ENCODE measurements at regions not wholly inside any gene's neighbourhood (a gene's known extent, or its start where the extent isn't known, plus 50 kb on each side); places are given as distances from the start of the nearest gene placed in this dataset.

DNA sequence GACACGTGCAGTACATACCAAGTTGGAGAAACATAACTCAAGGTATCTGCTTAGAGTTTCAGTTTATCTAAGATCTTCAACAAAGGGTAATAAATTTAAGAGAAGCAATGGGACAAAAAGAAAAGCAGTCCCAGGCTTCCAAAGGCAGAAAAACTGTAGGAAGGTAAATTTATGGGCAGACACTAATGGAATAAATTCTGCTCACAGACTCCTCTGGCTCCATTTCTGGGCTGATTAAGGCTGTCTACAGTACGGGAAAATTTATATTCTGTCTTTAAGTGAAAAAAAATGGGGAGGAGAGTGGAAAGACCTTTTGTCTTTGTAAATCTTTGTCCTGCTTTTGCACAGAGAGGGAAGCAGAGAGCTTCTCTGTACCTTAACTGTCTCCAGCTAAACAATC is 587.5 kb upstream of the IGFBP3 start:
- H4K20me1 ChIP-seq (replicated peaks in 1 of 2; ENCODE audit: control insufficient read depth in 1 of 2, insufficient read depth in 2 of 2, low read length in 2 of 2), result no peaks in the 10 kb centered on the region
- no peaks in the 10 kb centered on the region for H3K4me1 ChIP-seq (replicated peaks in 1 of 4; ENCODE audit: control insufficient read depth in 3 of 4, insufficient read depth in 4 of 4, low read length in 3 of 4)
- DNase-seq (ENCODE audit: low read depth in 1 of 2, low spot score in 2 of 2), result no peak
- H3K27ac ChIP-seq (ENCODE audit: low read depth, low read length), result no peak overlapping the region
- H3K36me3 ChIP-seq (ENCODE audit: control insufficient read depth in 2 of 4, insufficient read depth in 4 of 4, low read length in 3 of 4), result no peaks in the 10 kb centered on the region
- no peak overlapping the region for H3K14ac ChIP-seq (ENCODE audit: insufficient read length)
- H3K23me2 ChIP-seq (ENCODE audit: low read depth, low read length), result no peaks in the 10 kb centered on the region; the same call in 1 of the 2 replicates
- H3K56ac ChIP-seq (replicated peaks; ENCODE audit: insufficient read length, low read depth, low read length), result no peak overlapping the region
- H2AK5ac ChIP-seq (ENCODE audit: low read depth, low read length), result no peak overlapping the region
- no peak for FAIRE-seq
- no peaks in the 10 kb centered on the region for H3K9me3 ChIP-seq (ENCODE audit: insufficient read depth in 2 of 2, low read depth in 1 of 2, low read length in 1 of 2)
- TF ChIP-seq TBP (IDR thresholded peaks at IDR 0.05; ENCODE audit: low read depth, low read length) (no peak), YY1 (IDR thresholded peaks at IDR 0.05; ENCODE audit: low read depth, low read length) (no peak), HDAC6 (IDR thresholded peaks at IDR 0.05; ENCODE audit: low read depth, low read length) (no peak), KDM5A (IDR thresholded peaks at IDR 0.05; ENCODE audit: low read length) (no peak), SIRT6 (IDR thresholded peaks at IDR 0.05; ENCODE audit: low read length) (no peak), SIX5 (IDR thresholded peaks at IDR 0.05; ENCODE audit: low read depth, low read length) (no peak), ZNF274 (IDR thresholded peaks at IDR 0.05; ENCODE audit: borderline replicate concordance, extremely low read depth, low read length) (no peak)
- ChIA-PET POLR2A (ENCODE audit: partially characterized antibody) (no interaction called here), CTCF (ENCODE audit: partially characterized antibody) (no interaction called here)
- no peak overlapping the region for H2BK12ac ChIP-seq (ENCODE audit: low read depth, low read length)
- H3K18ac ChIP-seq (ENCODE audit: extremely low read depth, low read length), result no peak overlapping the region
- H2BK5ac ChIP-seq (ENCODE audit: low read depth, low read length), result no peak overlapping the region
- H2BK120ac ChIP-seq (replicated peaks; ENCODE audit: low read depth, low read length), result no peak overlapping the region
- 79% methylated on average over 2 of the region's 2 CpGs; no CpG with 5 or more reads in 1 of the 2 experiments for WGBS, 2 experiments (ENCODE audit: extremely low coverage in 1 of 2, insufficient coverage in 1 of 2, insufficient read length in 1 of 2, insufficient replicate concordance in 2 of 2, low coverage in 1 of 2, low lambda C conversion rate in 2 of 2, missing lambda C conversion rate in 1 of 2)
- no peak overlapping the region for H3K9ac ChIP-seq (replicated peaks in 1 of 4; ENCODE audit: extremely low read depth in 1 of 4, low read depth in 3 of 4, low read length in 3 of 4)
- H4K8ac ChIP-seq (ENCODE audit: extremely low read depth, insufficient read depth, low read length), result no peak overlapping the region
- H3K4me2 ChIP-seq (ENCODE audit: insufficient read depth in 1 of 2, low read depth in 2 of 2, low read length in 2 of 2), result no peak overlapping the region
- H3K23ac ChIP-seq (ENCODE audit: insufficient read length), result no peak overlapping the region
- no peak overlapping the region for H2BK20ac ChIP-seq (ENCODE audit: low read length)
- H3K27me3 ChIP-seq (replicated peaks in 1 of 4; ENCODE audit: control insufficient read depth in 3 of 4, extremely low read depth in 1 of 4, insufficient read depth in 3 of 4, low read length in 3 of 4), result no peaks in the 10 kb centered on the region
- no peak overlapping the region for H2BK15ac ChIP-seq (ENCODE audit: low read length)
- H3K4ac ChIP-seq (replicated peaks; ENCODE audit: insufficient read length, low read depth, low read length), result no peak overlapping the region
- no peak overlapping the region for H4K5ac ChIP-seq (ENCODE audit: insufficient read length, low read depth, low read length)
- no peaks in the 10 kb centered on the region for H3K79me1 ChIP-seq (ENCODE audit: low read depth, low read length)
- H3K4me3 ChIP-seq (ENCODE audit: extremely low read depth in 1 of 4, insufficient read depth in 2 of 4, low read depth in 3 of 4, low read length in 4 of 4), result no peak overlapping the region
- no peak overlapping the region for H2AFZ ChIP-seq (ENCODE audit: low read length)
- H3K79me2 ChIP-seq (ENCODE audit: control insufficient read depth in 1 of 2, insufficient read depth in 2 of 2, low read length in 2 of 2), result no peaks in the 10 kb centered on the region
- H4K91ac ChIP-seq (replicated peaks; ENCODE audit: insufficient read length, low read length), result no peak overlapping the region

Data from H1 (cell line).